K562 (cell line): ENCODE measurements at regions not wholly inside any gene's neighbourhood (a gene's known extent, or its start where the extent isn't known, plus 50 kb on each side); places are given as distances from the start of the nearest gene placed in this dataset.

Source experiments
- ARID3A ChIP-seq: IDR thresholded peaks from 2 replicates; pipeline ENCODE4 v1.6.1; 2012; ENCODE audit warnings: low read depth, low read length, improper control_type of control experiment, borderline replicate concordance
- REST ChIP-seq, 2 experiments: fragments of 450-650 bp; formaldehyde crosslinking in 1 of 2; IDR thresholded peaks; 2 replicates each; pipeline versions ENCODE4 v1.4.0 to v1.6.1; 2014 to 2020; ENCODE audit warnings: mild to moderate bottlenecking in 2 of 2, borderline replicate concordance in 1 of 2, low read depth in 1 of 2
- SMC3 ChIP-seq: conservative IDR thresholded peaks from 2 replicates; pipeline ENCODE4 v1.6.1; 2011; ENCODE audit warnings: low read depth, low read length, improper control_type of control experiment; ENCODE audit not compliant: insufficient read depth
- TCF15 ChIP-seq: fragments of 250-450 bp; sonication (Bioruptor Pico); IDR thresholded peaks from 2 replicates; pipeline ENCODE4 v1.8.0; 2022; ENCODE audit warnings: moderate library complexity, mild to moderate bottlenecking, inconsistent platforms
- ZNF134 ChIP-seq: fragments of 250-450 bp; sonication (Bioruptor Pico); conservative IDR thresholded peaks from 2 replicates; pipeline ENCODE4 v1.4.0; 2020

- TF ChIP-seq ARID3A (peak; percentile 67; the same call in 1 of the 2 replicates), SMC3 (peak; percentile 22; the same call in 1 of the 2 replicates), REST (IDR thresholded peaks at IDR 0.05; ENCODE audit: borderline replicate concordance) (peak; percentile 45; the same call in 1 of the 2 replicates), REST (CRISPR knock-in tag; IDR thresholded peaks at IDR 0.05; ENCODE audit: low read depth) (no peak), ZNF134 (no peak), TCF15 (no peak)
- TF ChIP-seq, all 486 proteins: peak for 5
Observed at GRCh38 chr18:2223849-2224248, 347.5 kb downstream of the METTL4 start (continued).
